GM18499 (cell line): ENCODE measurements at regions not wholly inside any gene's neighbourhood (a gene's known extent, or its start where the extent isn't known, plus 50 kb on each side); places are given as distances from the start of the nearest gene placed in this dataset.

ENCODE experiments used
- ATAC-seq: cut with Tn5 transposase; IDR thresholded peaks from one replicate; pipeline ENCODE4 v1.9.1; 2021; ENCODE audit warnings: moderate number of reproducible peaks; ENCODE audit not compliant: insufficient read depth, unreplicated experiment

- no peak for ATAC-seq
Measured at GRCh38 chr10:28850784-28851183, 173.5 kb downstream of the BAMBI start.

GRCh38 chr10:28853195-28853594, 175.9 kb downstream of the BAMBI start:
- ATAC-seq, result no peak

- ATAC-seq, result no peak
Measured at GRCh38 chr10:28857164-28857563, 179.8 kb downstream of the BAMBI start.

- no peak for ATAC-seq
Measured at GRCh38 chr10:28858646-28859045, 181.3 kb downstream of the BAMBI start.

GRCh38 chr10:28859791-28860190, 182.5 kb downstream of the BAMBI start:
- ATAC-seq, result no peak

GRCh38 chr10:28862219-28862618, 184.9 kb downstream of the BAMBI start:
- ATAC-seq, result no peak

GRCh38 chr10:28869606-28870201, 192.4 kb downstream of the BAMBI start:
- ATAC-seq, result no peak

GRCh38 chr10:28871665-28872064, 194.3 kb downstream of the BAMBI start:
- no peak for ATAC-seq

- no peak for ATAC-seq
Measured at GRCh38 chr10:28872587-28873165, 195.4 kb downstream of the BAMBI start.

GRCh38 chr10:28873540-28873939, 196.2 kb downstream of the BAMBI start:
- no peak for ATAC-seq

GRCh38 chr10:28874210-28874609, 196.9 kb downstream of the BAMBI start:
- no peak for ATAC-seq

GRCh38 chr10:28875549-28876081, 198.3 kb downstream of the BAMBI start:
- ATAC-seq, result no peak

- ATAC-seq, result no peak
Measured at GRCh38 chr10:28878236-28878970, 201.1 kb downstream of the BAMBI start.

GRCh38 chr10:28879246-28879645, 201.9 kb downstream of the BAMBI start:
- no peak for ATAC-seq

GRCh38 chr10:28879875-28880682, 202.8 kb downstream of the BAMBI start:
- no peak for ATAC-seq

- ATAC-seq, result no peak
Measured at GRCh38 chr10:28880683-28880950, 203.3 kb downstream of the BAMBI start.

- no peak for ATAC-seq
Measured at GRCh38 chr10:28881171-28881882, 204.0 kb downstream of the BAMBI start.

GRCh38 chr10:28883741-28884423, 206.6 kb downstream of the BAMBI start:
- no peak for ATAC-seq

GRCh38 chr10:28890121-28890950, 213.0 kb downstream of the BAMBI start:
- no peak for ATAC-seq
